IMR-90 (cell line): ENCODE measurements at regions not wholly inside any gene's neighbourhood (a gene's known extent, or its start where the extent isn't known, plus 50 kb on each side); places are given as distances from the start of the nearest gene placed in this dataset.

Experiments used
- BHLHE40 ChIP-seq: fragments of 150-350 bp; IDR thresholded peaks from 2 replicates; pipeline ENCODE4 v1.6.1; 2016; ENCODE audit warnings: mild to moderate bottlenecking, low read depth, low read length
- FOS ChIP-seq: fragments of 150-350 bp; IDR thresholded peaks from 2 replicates; pipeline ENCODE4 v1.6.1; 2016; ENCODE audit warnings: low read depth, low read length
- MAFK ChIP-seq: IDR thresholded peaks from 2 replicates; pipeline ENCODE4 v1.6.1; 2012; ENCODE audit warnings: low read depth, low read length, improper control_type of control experiment
- MAZ ChIP-seq: IDR thresholded peaks from 2 replicates; pipeline ENCODE4 v1.6.1; 2012; ENCODE audit warnings: low read depth, mild to moderate bottlenecking, low read length, improper control_type of control experiment, moderate library complexity, borderline replicate concordance
- MXI1 ChIP-seq: IDR thresholded peaks from 2 replicates; pipeline ENCODE4 v1.6.1; 2012; ENCODE audit warnings: low read depth, mild to moderate bottlenecking, low read length, moderate library complexity, borderline replicate concordance
- POLR2A ChIP-seq: IDR thresholded peaks from 2 replicates; pipeline ENCODE4 v1.6.1; 2012; ENCODE audit warnings: mild to moderate bottlenecking, low read depth, low read length
- RAD21 ChIP-seq: IDR thresholded peaks from 2 replicates; pipeline ENCODE4 v1.6.1; 2012; ENCODE audit warnings: low read length, improper control_type of control experiment
- RFX5 ChIP-seq: IDR thresholded peaks from 2 replicates; pipeline ENCODE4 v1.8.0; 2012; ENCODE audit warnings: low read depth, mild to moderate bottlenecking, low read length, moderate library complexity
- SMC3 ChIP-seq: fragments of 150-350 bp; IDR thresholded peaks from 2 replicates; pipeline ENCODE4 v1.6.1; 2016; ENCODE audit warnings: low read depth, mild to moderate bottlenecking, antibody characterized with exemption, low read length, moderate library complexity
- TF ChIP-seq, protein P1 (sequence below): conservative IDR thresholded peaks from 2 replicates; pipeline ENCODE4 v1.5.1; 2012; ENCODE audit warnings: mild to moderate bottlenecking, low read depth, low read length, improper control_type of control experiment
- TF ChIP-seq, protein P2 (sequence below): fragments of 150-350 bp; IDR thresholded peaks from 2 replicates; pipeline ENCODE4 v1.6.1; 2017; ENCODE audit warnings: mild to moderate bottlenecking, antibody characterized with exemption, low read length, low read depth

DNA sequence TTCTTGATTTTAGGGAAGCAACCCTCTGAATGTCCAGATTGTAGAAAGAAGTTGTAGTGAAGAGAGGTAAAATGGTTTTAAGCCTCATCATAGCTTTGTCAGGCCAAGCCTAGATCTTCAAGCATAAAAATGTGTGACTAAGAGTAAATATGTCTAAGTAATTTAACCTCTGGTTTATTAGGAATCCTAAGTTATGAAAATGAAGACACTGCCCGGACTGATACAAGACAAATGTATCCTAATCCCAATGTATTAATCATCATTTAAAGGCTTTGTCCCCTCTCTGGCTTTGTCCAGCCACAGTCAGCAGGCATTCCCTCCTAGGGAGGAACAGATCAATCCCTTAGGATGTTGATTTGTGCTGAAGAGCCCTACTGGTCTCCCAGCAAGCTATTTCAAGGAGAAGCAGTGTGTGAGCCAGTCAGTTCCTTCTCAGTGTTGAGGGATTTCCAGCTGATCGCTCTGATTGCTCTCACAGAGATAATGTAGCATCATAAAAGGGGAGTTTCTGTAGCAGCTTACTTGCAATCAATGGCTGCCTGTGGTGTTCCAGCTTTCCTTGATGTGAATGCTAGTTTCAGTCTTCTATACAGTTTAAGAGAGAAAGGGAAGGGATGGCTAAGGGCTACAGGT is 796.1 kb downstream of the EPHA4 start:
- no peak for TF ChIP-seq RFX5
- TF ChIP-seq, protein P1, sequence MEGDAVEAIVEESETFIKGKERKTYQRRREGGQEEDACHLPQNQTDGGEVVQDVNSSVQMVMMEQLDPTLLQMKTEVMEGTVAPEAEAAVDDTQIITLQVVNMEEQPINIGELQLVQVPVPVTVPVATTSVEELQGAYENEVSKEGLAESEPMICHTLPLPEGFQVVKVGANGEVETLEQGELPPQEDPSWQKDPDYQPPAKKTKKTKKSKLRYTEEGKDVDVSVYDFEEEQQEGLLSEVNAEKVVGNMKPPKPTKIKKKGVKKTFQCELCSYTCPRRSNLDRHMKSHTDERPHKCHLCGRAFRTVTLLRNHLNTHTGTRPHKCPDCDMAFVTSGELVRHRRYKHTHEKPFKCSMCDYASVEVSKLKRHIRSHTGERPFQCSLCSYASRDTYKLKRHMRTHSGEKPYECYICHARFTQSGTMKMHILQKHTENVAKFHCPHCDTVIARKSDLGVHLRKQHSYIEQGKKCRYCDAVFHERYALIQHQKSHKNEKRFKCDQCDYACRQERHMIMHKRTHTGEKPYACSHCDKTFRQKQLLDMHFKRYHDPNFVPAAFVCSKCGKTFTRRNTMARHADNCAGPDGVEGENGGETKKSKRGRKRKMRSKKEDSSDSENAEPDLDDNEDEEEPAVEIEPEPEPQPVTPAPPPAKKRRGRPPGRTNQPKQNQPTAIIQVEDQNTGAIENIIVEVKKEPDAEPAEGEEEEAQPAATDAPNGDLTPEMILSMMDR: no peak
- no peak for TF ChIP-seq POLR2A
- no peak for TF ChIP-seq RAD21
- TF ChIP-seq, protein P2, sequence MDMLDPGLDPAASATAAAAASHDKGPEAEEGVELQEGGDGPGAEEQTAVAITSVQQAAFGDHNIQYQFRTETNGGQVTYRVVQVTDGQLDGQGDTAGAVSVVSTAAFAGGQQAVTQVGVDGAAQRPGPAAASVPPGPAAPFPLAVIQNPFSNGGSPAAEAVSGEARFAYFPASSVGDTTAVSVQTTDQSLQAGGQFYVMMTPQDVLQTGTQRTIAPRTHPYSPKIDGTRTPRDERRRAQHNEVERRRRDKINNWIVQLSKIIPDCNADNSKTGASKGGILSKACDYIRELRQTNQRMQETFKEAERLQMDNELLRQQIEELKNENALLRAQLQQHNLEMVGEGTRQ: no peak
- TF ChIP-seq MXI1: no peak
- TF ChIP-seq BHLHE40: no peak
- no peak for TF ChIP-seq MAFK
- TF ChIP-seq FOS: no peak
- TF ChIP-seq SMC3: no peak
- TF ChIP-seq MAZ: no peak
